ENCODE measurements at regions not wholly inside any gene's neighbourhood (a gene's known extent, or its start where the extent isn't known, plus 50 kb on each side); places are given as distances from the start of the nearest gene placed in this dataset.
A peak's percentile ranks its signal among the peaks of the same experiment; 100 is the strongest.

DNA sequence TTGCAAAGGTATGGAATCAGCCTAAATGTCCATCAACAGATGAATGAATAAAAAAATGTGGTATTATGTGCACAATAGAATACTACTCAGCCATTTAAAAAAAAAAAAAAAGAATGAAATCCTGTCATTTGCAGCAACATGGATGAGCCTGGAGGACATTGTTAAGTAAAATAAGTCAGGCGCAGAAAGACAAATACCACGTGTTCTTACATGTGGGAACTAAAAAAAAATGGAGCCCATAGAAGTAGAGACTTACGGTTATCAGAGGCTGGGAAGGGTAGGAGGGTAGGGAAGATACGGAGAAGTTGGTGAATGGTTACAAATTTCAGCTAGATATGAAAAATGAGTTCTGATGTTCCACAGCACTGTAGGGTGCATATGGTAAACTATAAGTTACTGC is 97.2 kb upstream of the SIRPG start:
- TF ChIP-seq MYC (IDR thresholded peaks at IDR 0.05; ENCODE audit: low read depth, low read length) (no peak), EZH2 (IDR thresholded peaks at IDR 0.05; ENCODE audit: borderline replicate concordance, low read depth, low read length, severe bottlenecking) (no peak), FOS (IDR thresholded peaks at IDR 0.05; ENCODE audit: borderline replicate concordance, insufficient read depth, low read length) (no peak), POLR2A (IDR thresholded peaks at IDR 0.05; ENCODE audit: low read depth, low read length) (no peak)
- TF ChIP-seq, protein P1, sequence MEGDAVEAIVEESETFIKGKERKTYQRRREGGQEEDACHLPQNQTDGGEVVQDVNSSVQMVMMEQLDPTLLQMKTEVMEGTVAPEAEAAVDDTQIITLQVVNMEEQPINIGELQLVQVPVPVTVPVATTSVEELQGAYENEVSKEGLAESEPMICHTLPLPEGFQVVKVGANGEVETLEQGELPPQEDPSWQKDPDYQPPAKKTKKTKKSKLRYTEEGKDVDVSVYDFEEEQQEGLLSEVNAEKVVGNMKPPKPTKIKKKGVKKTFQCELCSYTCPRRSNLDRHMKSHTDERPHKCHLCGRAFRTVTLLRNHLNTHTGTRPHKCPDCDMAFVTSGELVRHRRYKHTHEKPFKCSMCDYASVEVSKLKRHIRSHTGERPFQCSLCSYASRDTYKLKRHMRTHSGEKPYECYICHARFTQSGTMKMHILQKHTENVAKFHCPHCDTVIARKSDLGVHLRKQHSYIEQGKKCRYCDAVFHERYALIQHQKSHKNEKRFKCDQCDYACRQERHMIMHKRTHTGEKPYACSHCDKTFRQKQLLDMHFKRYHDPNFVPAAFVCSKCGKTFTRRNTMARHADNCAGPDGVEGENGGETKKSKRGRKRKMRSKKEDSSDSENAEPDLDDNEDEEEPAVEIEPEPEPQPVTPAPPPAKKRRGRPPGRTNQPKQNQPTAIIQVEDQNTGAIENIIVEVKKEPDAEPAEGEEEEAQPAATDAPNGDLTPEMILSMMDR (IDR thresholded peaks at IDR 0.05; ENCODE audit: extremely low read depth in 1 of 2, insufficient read depth in 1 of 2, low read depth in 1 of 2, low read length in 2 of 2), result no peak
- no peaks in the 10 kb centered on the region for H3K9me3 ChIP-seq (replicated peaks; ENCODE audit: control insufficient read depth, insufficient read depth, low read length)
- H2AFZ ChIP-seq (ENCODE audit: low read depth, low read length), result no peak overlapping the region
- no peaks in the 10 kb centered on the region for H3K36me3 ChIP-seq (ENCODE audit: control insufficient read depth in 2 of 2, extremely low read depth in 1 of 2, insufficient read depth in 2 of 2, low read length in 2 of 2)
- ChIA-PET POLR2A (no interaction called here), CTCF (no interaction called here)
- H3K4me3 ChIP-seq (replicated peaks in 1 of 3; ENCODE audit: insufficient read depth in 1 of 3, low read depth in 1 of 3, low read length in 3 of 3), result no peak overlapping the region
- no peak overlapping the region for H3K27ac ChIP-seq (ENCODE audit: insufficient read depth, low read depth, low read length)
- H3K4me2 ChIP-seq (ENCODE audit: insufficient read depth, low read length), result no peak overlapping the region
- H3K79me2 ChIP-seq (ENCODE audit: control insufficient read depth, insufficient read depth, low read length), result no peaks in the 10 kb centered on the region
- no peaks in the 10 kb centered on the region for H3K9me1 ChIP-seq (replicated peaks; ENCODE audit: control insufficient read depth, extremely low read depth, insufficient read depth, low read length)
- peaks cover 12 to 19% of the 10 kb centered on the region in 2 experiments for H3K27me3 ChIP-seq (ENCODE audit: control insufficient read depth in 2 of 2, insufficient read depth in 2 of 2, low read length in 2 of 2)
- no peaks in the 10 kb centered on the region for H3K4me1 ChIP-seq (ENCODE audit: control insufficient read depth, extremely low read depth, insufficient read depth, low read length)
- H4K20me1 ChIP-seq (replicated peaks; ENCODE audit: control insufficient read depth, extremely low read depth, insufficient read depth, low read length), result no peaks in the 10 kb centered on the region
- H3K9ac ChIP-seq (replicated peaks; ENCODE audit: extremely low read depth, insufficient read depth, low read length), result no peak overlapping the region
- BruUV-seq (replicated peaks), result no TSS peak
- intact Hi-C loops (cut with micrococcal nuclease), result no loop called here
- dilution Hi-C loops (cut with MboI; ENCODE audit: extremely low pct_ligation_motif_present, low sequenced_read_pairs), result no loop called here
- FAIRE-seq, result no peak
- DNase-seq (ENCODE audit: low read depth, low spot score), result no peak

DNA sequence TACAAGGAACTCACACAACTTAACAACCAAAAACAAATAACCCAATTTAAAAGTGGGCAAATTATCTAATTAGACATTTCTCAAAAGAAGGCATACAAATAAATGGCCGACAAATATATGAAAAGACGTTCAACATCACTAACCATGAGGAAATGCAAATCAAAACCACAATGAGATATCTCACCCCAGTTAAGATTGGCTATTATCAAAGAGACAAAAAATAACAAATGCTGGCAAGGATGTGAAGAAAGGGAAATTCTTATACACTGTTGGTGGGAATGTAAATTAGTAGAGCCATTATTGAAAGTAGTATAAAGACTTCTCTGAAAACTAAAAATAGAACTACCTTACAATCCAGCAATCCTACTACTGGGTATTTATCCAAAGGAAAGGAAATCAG is 96.7 kb upstream of the SIRPG start:
- H2AFZ ChIP-seq (ENCODE audit: low read depth, low read length), result no peak overlapping the region
- no peak overlapping the region for H3K4me2 ChIP-seq (ENCODE audit: insufficient read depth, low read length)
- TF ChIP-seq, protein P2, sequence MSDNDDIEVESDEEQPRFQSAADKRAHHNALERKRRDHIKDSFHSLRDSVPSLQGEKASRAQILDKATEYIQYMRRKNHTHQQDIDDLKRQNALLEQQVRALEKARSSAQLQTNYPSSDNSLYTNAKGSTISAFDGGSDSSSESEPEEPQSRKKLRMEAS (IDR thresholded peaks at IDR 0.05; ENCODE audit: insufficient read depth, insufficient read length), result no peak
- TF ChIP-seq, protein P1 (IDR thresholded peaks at IDR 0.05; ENCODE audit: extremely low read depth in 1 of 2, insufficient read depth in 1 of 2, low read depth in 1 of 2, low read length in 2 of 2), result no peak
- TF ChIP-seq FOS (IDR thresholded peaks at IDR 0.05; ENCODE audit: borderline replicate concordance, insufficient read depth, low read length) (no peak), GATA2 (IDR thresholded peaks at IDR 0.05; ENCODE audit: insufficient read depth, insufficient read length, low read depth, low read length) (no peak), POLR2A (IDR thresholded peaks at IDR 0.05; ENCODE audit: low read depth, low read length) (no peak), MYC (IDR thresholded peaks at IDR 0.05; ENCODE audit: low read depth, low read length) (no peak), EZH2 (IDR thresholded peaks at IDR 0.05; ENCODE audit: borderline replicate concordance, low read depth, low read length, severe bottlenecking) (no peak), POLR2AphosphoS5 (IDR thresholded peaks at IDR 0.05; ENCODE audit: insufficient read depth, low read depth, low read length) (no peak), JUN (IDR thresholded peaks at IDR 0.05; ENCODE audit: borderline replicate concordance, insufficient read depth, insufficient read length, low read depth) (no peak)
- dilution Hi-C loops (cut with MboI; ENCODE audit: extremely low pct_ligation_motif_present, low sequenced_read_pairs) (no loop called here), intact Hi-C loops (cut with micrococcal nuclease) (no loop called here)
- no peak overlapping the region for H3K27ac ChIP-seq (ENCODE audit: insufficient read depth, low read depth, low read length)
- H3K27me3 ChIP-seq (ENCODE audit: control insufficient read depth in 2 of 2, insufficient read depth in 2 of 2, low read length in 2 of 2), result peaks cover 12 to 19% of the 10 kb centered on the region in 2 experiments
- no peaks in the 10 kb centered on the region for H3K9me1 ChIP-seq (replicated peaks; ENCODE audit: control insufficient read depth, extremely low read depth, insufficient read depth, low read length)
- no peaks in the 10 kb centered on the region for H3K4me1 ChIP-seq (ENCODE audit: control insufficient read depth, extremely low read depth, insufficient read depth, low read length)
- ChIA-PET CTCF (no interaction called here), POLR2A (no interaction called here)
- peak; percentile 64 for FAIRE-seq
- no peak for DNase-seq (ENCODE audit: low read depth, low spot score)
- H3K9ac ChIP-seq (replicated peaks; ENCODE audit: extremely low read depth, insufficient read depth, low read length), result no peak overlapping the region
- H3K9me3 ChIP-seq (replicated peaks; ENCODE audit: control insufficient read depth, insufficient read depth, low read length), result no peaks in the 10 kb centered on the region
- no peaks in the 10 kb centered on the region for H3K79me2 ChIP-seq (ENCODE audit: control insufficient read depth, insufficient read depth, low read length)
- H3K4me3 ChIP-seq (replicated peaks in 1 of 3; ENCODE audit: insufficient read depth in 1 of 3, low read depth in 1 of 3, low read length in 3 of 3), result no peak overlapping the region
- no TSS peak for BruUV-seq (replicated peaks)
- no peaks in the 10 kb centered on the region for H3K36me3 ChIP-seq (ENCODE audit: control insufficient read depth in 2 of 2, extremely low read depth in 1 of 2, insufficient read depth in 2 of 2, low read length in 2 of 2)
- H4K20me1 ChIP-seq (replicated peaks; ENCODE audit: control insufficient read depth, extremely low read depth, insufficient read depth, low read length), result no peaks in the 10 kb centered on the region

Measured in endothelial cell of umbilical vein (primary cell).